HFF-Myc (cell line): ENCODE measurements at regions not wholly inside any gene's neighbourhood (a gene's known extent, or its start where the extent isn't known, plus 50 kb on each side); places are given as distances from the start of the nearest gene placed in this dataset.
A peak's percentile ranks its signal among the peaks of the same experiment; 100 is the strongest.

Source experiments
- DNase-seq: peaks from one replicate; pipeline ENCODE4 v3.0.0-alpha.2; 2011; ENCODE audit warnings: low read depth; ENCODE audit errors: extremely low read depth
- H3K4me3 ChIP-seq: replicated peaks from 2 replicates; pipeline ENCODE4 v1.5.1; 2011; ENCODE audit warnings: low read depth, mild to moderate bottlenecking, control low read depth, low read length
- CTCF ChIP-seq: IDR thresholded peaks from 2 replicates; pipeline ENCODE4 v1.5.1; 2012; ENCODE audit warnings: mild to moderate bottlenecking, low read depth, low read length, control low read depth; ENCODE audit errors: missing control alignments

GRCh38 chr11:19326499-19326898 lies 85.8 kb upstream of the E2F8 start:
- no peak overlapping the region for H3K4me3 ChIP-seq
- no peak for TF ChIP-seq CTCF
- DNase-seq: no peak

- TF ChIP-seq CTCF: peak; percentile 16
- DNase-seq: no peak
- H3K4me3 ChIP-seq: no peak overlapping the region
Observed at GRCh38 chr11:19323502-19323901, 82.8 kb upstream of the E2F8 start.

GRCh38 chr11:19321351-19321750 lies 80.6 kb upstream of the E2F8 start:
- H3K4me3 ChIP-seq: no peak overlapping the region
- no peak for DNase-seq
- TF ChIP-seq CTCF: no peak

GRCh38 chr11:19320827-19321226 lies 80.1 kb upstream of the E2F8 start:
- no peak for TF ChIP-seq CTCF
- no peak for DNase-seq
- no peak overlapping the region for H3K4me3 ChIP-seq

- no peak for DNase-seq
- H3K4me3 ChIP-seq: no peak overlapping the region
- no peak for TF ChIP-seq CTCF
Observed at GRCh38 chr11:19316434-19316833, 75.7 kb upstream of the E2F8 start.

GRCh38 chr11:19315511-19315910 lies 74.8 kb upstream of the E2F8 start:
- no peak overlapping the region for H3K4me3 ChIP-seq
- no peak for DNase-seq
- TF ChIP-seq CTCF: no peak

- no peak for DNase-seq
- TF ChIP-seq CTCF: no peak
- no peak overlapping the region for H3K4me3 ChIP-seq
Observed at GRCh38 chr11:19313140-19313539, 72.4 kb upstream of the E2F8 start.
